ENCODE measurements at regions not wholly inside any gene's neighbourhood (a gene's known extent, or its start where the extent isn't known, plus 50 kb on each side); places are given as distances from the start of the nearest gene placed in this dataset.

DNA sequence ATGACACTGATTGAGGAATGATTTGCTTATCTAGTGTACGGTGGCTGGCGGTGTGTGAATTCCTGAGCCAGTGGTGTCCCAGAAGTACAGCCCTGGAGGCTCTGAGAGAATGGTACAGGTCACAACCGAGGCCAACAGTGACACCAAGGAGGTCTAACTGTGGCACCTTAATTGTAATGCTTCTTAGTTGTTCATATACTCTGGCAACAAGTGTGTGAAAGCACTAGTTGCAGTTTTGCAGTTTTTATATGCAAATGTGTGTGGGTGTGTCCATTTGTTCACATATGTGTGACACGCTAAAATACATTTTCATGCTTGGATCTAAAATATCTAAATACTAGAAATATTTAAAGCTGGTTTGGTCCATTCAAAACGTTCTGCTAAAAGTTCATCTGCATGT lies 185.3 kb upstream of the FMN2 start:
- TF ChIP-seq POLR2A (IDR thresholded peaks at IDR 0.05) (no peak), POLR2AphosphoS5 (IDR thresholded peaks at IDR 0.05; ENCODE audit: insufficient read depth in 1 of 2, low read depth in 1 of 2) (no peak)
- TF ChIP-seq, protein P1, sequence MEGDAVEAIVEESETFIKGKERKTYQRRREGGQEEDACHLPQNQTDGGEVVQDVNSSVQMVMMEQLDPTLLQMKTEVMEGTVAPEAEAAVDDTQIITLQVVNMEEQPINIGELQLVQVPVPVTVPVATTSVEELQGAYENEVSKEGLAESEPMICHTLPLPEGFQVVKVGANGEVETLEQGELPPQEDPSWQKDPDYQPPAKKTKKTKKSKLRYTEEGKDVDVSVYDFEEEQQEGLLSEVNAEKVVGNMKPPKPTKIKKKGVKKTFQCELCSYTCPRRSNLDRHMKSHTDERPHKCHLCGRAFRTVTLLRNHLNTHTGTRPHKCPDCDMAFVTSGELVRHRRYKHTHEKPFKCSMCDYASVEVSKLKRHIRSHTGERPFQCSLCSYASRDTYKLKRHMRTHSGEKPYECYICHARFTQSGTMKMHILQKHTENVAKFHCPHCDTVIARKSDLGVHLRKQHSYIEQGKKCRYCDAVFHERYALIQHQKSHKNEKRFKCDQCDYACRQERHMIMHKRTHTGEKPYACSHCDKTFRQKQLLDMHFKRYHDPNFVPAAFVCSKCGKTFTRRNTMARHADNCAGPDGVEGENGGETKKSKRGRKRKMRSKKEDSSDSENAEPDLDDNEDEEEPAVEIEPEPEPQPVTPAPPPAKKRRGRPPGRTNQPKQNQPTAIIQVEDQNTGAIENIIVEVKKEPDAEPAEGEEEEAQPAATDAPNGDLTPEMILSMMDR (IDR thresholded peaks at IDR 0.05): no peak
- no peaks in the 10 kb centered on the region for H3K4me1 ChIP-seq
- DNase-seq (ENCODE audit: extremely low spot score in 2 of 2): no peak

DNA sequence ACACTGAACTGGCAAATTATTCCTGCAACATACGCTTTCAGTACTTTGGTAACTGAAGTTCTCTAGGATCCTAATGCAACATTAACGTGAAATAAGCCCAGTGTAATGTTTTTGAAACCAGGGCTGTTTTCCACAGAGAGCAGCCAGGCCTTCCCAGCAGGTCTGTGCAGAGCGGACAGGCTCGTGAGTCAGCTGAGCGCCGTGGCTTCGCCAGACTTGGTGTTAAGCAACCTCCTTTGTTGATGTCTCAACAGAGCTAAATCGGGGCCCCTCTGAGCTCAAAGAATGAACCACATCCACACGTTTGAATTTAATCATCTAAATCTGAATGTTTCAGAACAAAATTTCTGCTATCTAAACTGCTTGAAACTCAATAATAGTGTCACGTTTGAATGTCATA lies 181.8 kb upstream of the FMN2 start:
- Histone ChIP-seq H3K4me1 (no peaks in the 10 kb centered on the region), H3K9me3 (no peaks in the 10 kb centered on the region), H3K27me3 (no peaks in the 10 kb centered on the region), H3K27ac (no peak overlapping the region), H3K4me3 (no peak overlapping the region), H3K36me3 (no peaks in the 10 kb centered on the region)
- DNase-seq (ENCODE audit: extremely low spot score in 2 of 2): no peak
- intact Hi-C loops (cut with DNase I): loop anchor here (10.0 kb wide), 1 partner anchor 845 kb away; no protein-coding TSS in a partner anchor
- TF ChIP-seq POLR2AphosphoS5 (IDR thresholded peaks at IDR 0.05; ENCODE audit: insufficient read depth in 1 of 2, low read depth in 1 of 2) (no peak), POLR2A (IDR thresholded peaks at IDR 0.05) (no peak)
- TF ChIP-seq, protein P1 (IDR thresholded peaks at IDR 0.05): no peak

More for the DNA sequence above, 185.3 kb upstream of the FMN2 start:
- Histone ChIP-seq H3K4me3 (no peak overlapping the region), H3K36me3 (no peaks in the 10 kb centered on the region), H3K27me3 (no peaks in the 10 kb centered on the region), H3K9me3 (no peaks in the 10 kb centered on the region), H3K27ac (no peak overlapping the region)
- intact Hi-C loops (cut with DNase I): no loop called here

DNA sequence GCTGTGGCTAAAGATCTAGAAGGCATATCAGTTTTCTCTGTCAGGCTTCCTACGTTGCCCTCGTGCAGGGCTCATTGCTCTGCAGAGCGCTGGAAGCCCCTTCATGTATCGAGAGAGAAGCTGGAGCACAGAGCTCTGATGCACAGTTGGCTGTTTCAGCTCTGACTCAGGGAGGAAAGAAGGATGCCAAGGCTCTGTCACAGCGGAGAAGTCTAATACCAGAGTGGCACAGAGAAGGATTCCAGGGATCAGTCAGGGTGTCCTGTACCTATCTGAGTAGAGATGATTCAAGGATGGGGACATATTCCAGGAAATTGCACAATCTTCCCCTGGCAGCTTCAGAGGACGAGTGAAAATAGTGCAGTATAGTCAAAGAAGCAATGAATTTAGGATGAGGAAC lies 179.2 kb upstream of the FMN2 start:
- intact Hi-C loops (cut with DNase I): loop anchor here (10.0 kb wide), 1 partner anchor 848 kb away; no protein-coding TSS in a partner anchor
- H3K36me3 ChIP-seq: no peaks in the 10 kb centered on the region
- TF ChIP-seq POLR2AphosphoS5 (IDR thresholded peaks at IDR 0.05; ENCODE audit: insufficient read depth in 1 of 2, low read depth in 1 of 2) (no peak), POLR2A (IDR thresholded peaks at IDR 0.05) (no peak)
- TF ChIP-seq, protein P1 (IDR thresholded peaks at IDR 0.05): no peak
- DNase-seq (ENCODE audit: extremely low spot score in 2 of 2): no peak
- no peaks in the 10 kb centered on the region for H3K9me3 ChIP-seq
- H3K27ac ChIP-seq: no peak overlapping the region
- H3K4me3 ChIP-seq: no peak overlapping the region
- H3K27me3 ChIP-seq: no peaks in the 10 kb centered on the region
- no peaks in the 10 kb centered on the region for H3K4me1 ChIP-seq

DNA sequence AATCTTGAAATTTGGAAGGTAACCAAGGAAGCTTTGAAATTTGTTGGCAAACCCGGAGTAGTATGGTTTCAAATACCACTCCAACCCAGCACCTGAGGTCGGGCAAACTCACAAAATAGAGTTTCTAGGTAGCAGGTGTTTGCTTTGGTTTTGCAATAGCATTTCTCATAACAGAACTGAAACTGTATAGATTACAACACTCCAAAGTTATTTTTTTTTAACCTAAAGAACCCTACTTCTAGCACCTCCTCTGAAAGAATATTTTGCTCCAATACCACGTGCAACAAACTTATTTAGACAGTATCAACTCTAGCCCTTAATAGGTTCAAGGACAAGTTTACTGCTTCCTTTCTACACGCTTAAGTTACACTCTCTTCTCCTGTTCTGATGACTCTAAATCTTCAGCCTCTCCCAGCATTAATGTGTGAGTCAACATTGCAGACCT lies 178.5 kb upstream of the FMN2 start:
- no peak for DNase-seq (ENCODE audit: extremely low spot score in 2 of 2)
- TF ChIP-seq, protein P1 (IDR thresholded peaks at IDR 0.05): no peak
- TF ChIP-seq POLR2AphosphoS5 (IDR thresholded peaks at IDR 0.05; ENCODE audit: insufficient read depth in 1 of 2, low read depth in 1 of 2): no peak
- no peak for TF ChIP-seq POLR2A (IDR thresholded peaks at IDR 0.05)
- intact Hi-C loops (cut with DNase I): loop anchor here (10.0 kb wide), 1 partner anchor 848 kb away; no protein-coding TSS in a partner anchor
- no peak overlapping the region for H3K27ac ChIP-seq
- H3K36me3 ChIP-seq: no peaks in the 10 kb centered on the region
- no peaks in the 10 kb centered on the region for H3K9me3 ChIP-seq
- H3K4me3 ChIP-seq: no peak overlapping the region
- no peaks in the 10 kb centered on the region for H3K4me1 ChIP-seq
- no peaks in the 10 kb centered on the region for H3K27me3 ChIP-seq

DNA sequence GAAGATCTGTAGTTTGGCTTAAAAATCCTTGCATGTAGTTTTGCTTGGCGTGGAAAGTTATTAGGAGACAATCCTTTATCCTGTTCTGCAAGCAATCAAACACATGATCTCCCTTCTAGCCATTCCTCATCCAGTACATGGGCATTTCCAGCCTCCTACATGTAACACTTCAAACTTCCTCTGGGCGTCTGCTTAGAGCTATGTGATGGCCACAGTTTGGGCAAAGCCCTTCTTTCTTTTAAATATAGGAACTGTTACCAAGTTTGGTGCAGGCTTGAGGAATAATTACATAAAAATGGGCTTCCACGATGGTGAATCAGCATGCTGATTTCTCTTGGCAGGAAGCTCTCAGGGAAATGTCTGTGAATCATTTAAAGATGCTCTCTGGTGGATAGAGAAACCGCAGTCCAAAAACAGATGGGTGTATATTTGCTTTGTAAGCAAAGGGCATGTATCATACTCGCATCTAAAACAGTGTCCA lies 176.9 kb upstream of the FMN2 start:
- Histone ChIP-seq H3K36me3 (no peaks in the 10 kb centered on the region), H3K27me3 (no peaks in the 10 kb centered on the region), H3K27ac (no peak overlapping the region), H3K4me1 (no peaks in the 10 kb centered on the region), H3K4me3 (no peak overlapping the region), H3K9me3 (no peaks in the 10 kb centered on the region)
- intact Hi-C loops (cut with DNase I): loop anchor here (10.0 kb wide), 1 partner anchor 850 kb away; no protein-coding TSS in a partner anchor
- DNase-seq (ENCODE audit: extremely low spot score in 2 of 2): no peak
- TF ChIP-seq POLR2AphosphoS5 (IDR thresholded peaks at IDR 0.05; ENCODE audit: insufficient read depth in 1 of 2, low read depth in 1 of 2): no peak
- TF ChIP-seq, protein P1 (IDR thresholded peaks at IDR 0.05): no peak
- no peak for TF ChIP-seq POLR2A (IDR thresholded peaks at IDR 0.05)

Data from vagina (tissue), 2 donors.